Natural killer cell (primary cell): ENCODE measurements at regions not wholly inside any gene's neighbourhood (a gene's known extent, or its start where the extent isn't known, plus 50 kb on each side); places are given as distances from the start of the nearest gene placed in this dataset.

Experiments used
- ATAC-seq, 3 donors: fragments of 150-1000 bp in 2 of 3; fragments of 200-7000 bp in 1 of 3; cut with Tn5 transposase; 1 replicate in 1 of 3; 2 replicates in 2 of 3; pipeline ENCODE4 v1.10.0; 2021; ENCODE audit warnings: mild to moderate bottlenecking in 2 of 3, moderate library complexity in 2 of 3
- DNase-seq, 2 donors: peaks; one replicate each; pipeline versions ENCODE4 v3.0.0 to v3.0.0-alpha.2; 2013 to 2021; ENCODE audit warnings: mixed read lengths in 1 of 2
- H3K27ac ChIP-seq: one replicate; pipeline ENCODE4 v1.5.1; 2013; ENCODE audit warnings: mild to moderate bottlenecking, low read length
- H3K27me3 ChIP-seq: one replicate; pipeline ENCODE4 v1.6.1; 2013; ENCODE audit warnings: low read length; ENCODE audit not compliant: control insufficient read depth, insufficient read depth
- H3K36me3 ChIP-seq: one replicate; pipeline ENCODE4 v1.6.1; 2013; ENCODE audit warnings: low read length; ENCODE audit not compliant: control insufficient read depth, insufficient read depth
- H3K4me1 ChIP-seq: one replicate; pipeline ENCODE4 v1.6.1; 2013; ENCODE audit warnings: low read length; ENCODE audit not compliant: control insufficient read depth, insufficient read depth
- H3K4me3 ChIP-seq: one replicate; pipeline ENCODE4 v1.5.1; 2013; ENCODE audit warnings: low read length
- H3K9me3 ChIP-seq: one replicate; pipeline ENCODE4 v1.6.1; 2013; ENCODE audit warnings: low read length; ENCODE audit not compliant: control insufficient read depth, insufficient read depth
- H3K27ac Mint-ChIP-seq, 2 donors: one replicate each; pipeline ENCODE4 v1.8.0; 2022; ENCODE audit warnings: mild to moderate bottlenecking in 2 of 2, mixed read lengths in 2 of 2, moderate library complexity in 1 of 2
- H3K27me3 Mint-ChIP-seq, 2 donors: one replicate each; pipeline ENCODE4 v1.8.0; 2022; ENCODE audit warnings: low read depth in 2 of 2, mixed read lengths in 2 of 2
- H3K36me3 Mint-ChIP-seq: one replicate; pipeline ENCODE4 v1.8.0; 2022; ENCODE audit warnings: mixed read lengths
- H3K4me1 Mint-ChIP-seq, 2 donors: one replicate each; pipeline ENCODE4 v1.8.0; 2022; ENCODE audit warnings: mixed read lengths in 2 of 2
- H3K4me3 Mint-ChIP-seq: one replicate; pipeline ENCODE4 v1.8.0; 2022; ENCODE audit warnings: mild to moderate bottlenecking, moderate library complexity, mixed read lengths
- H3K9me3 Mint-ChIP-seq, 2 donors: one replicate each; pipeline ENCODE4 v1.8.0; 2022; ENCODE audit warnings: mixed read lengths in 2 of 2
- CTCF ChIP-seq: fragments of 200-600 bp; IDR thresholded peaks from one replicate; pipeline ENCODE4 v1.8.0; 2022; ENCODE audit warnings: antibody characterized with exemption
- WGBS: methylation state at CpG from one replicate; pipeline ENCODE4 v1.1.7; 2013; ENCODE audit warnings: missing lambda C conversion rate; ENCODE audit not compliant: insufficient coverage; 5-methylcytosine and 5-hydroxymethylcytosine counted together
- intact Hi-C: fragments of 100-400 bp; cut with micrococcal nuclease; formaldehyde crosslinking; loops from one replicate; pipeline ENCODE4 v1.14.2; 2022

DNA sequence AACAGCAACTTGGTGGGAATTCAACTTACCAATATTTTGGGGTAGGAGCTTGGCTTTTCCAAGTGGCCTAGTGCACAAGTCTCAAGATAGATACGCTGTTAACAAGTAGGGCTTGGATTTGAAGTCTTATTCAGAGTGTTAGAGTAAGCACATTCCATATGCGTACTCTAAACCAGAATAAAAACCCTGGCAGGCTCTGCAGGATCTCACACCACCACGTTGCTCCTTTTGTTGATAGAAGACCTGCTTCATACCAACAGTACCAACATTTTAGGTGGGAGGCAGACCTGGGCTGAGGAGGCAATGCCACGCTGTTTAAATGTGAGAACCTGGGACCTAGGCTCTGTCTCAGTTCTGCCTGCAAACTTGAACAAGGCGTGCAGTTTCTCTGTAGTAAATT lies 214.0 kb downstream of the RNF144A start:
- Histone ChIP-seq H3K4me1 (no peaks in the 10 kb centered on the region), H3K36me3 (no peaks in the 10 kb centered on the region), H3K27me3 (no peaks in the 10 kb centered on the region), H3K9me3 (no peaks in the 10 kb centered on the region), H3K27ac (no peak overlapping the region), H3K4me3 (no peak overlapping the region)
- intact Hi-C loops: no loop called here
- WGBS: 85% methylated on average over 5 of the region's 5 CpGs
- no peak for DNase-seq
- H3K27me3 Mint-ChIP-seq: peaks cover 0 to 3% of the 10 kb centered on the region in 2 donors
- no peak overlapping the region for H3K4me3 Mint-ChIP-seq
- no peak for TF ChIP-seq CTCF
- peaks cover 0 to 10% of the 10 kb centered on the region in 2 donors for H3K4me1 Mint-ChIP-seq
- no peak overlapping the region for H3K27ac Mint-ChIP-seq
- no peak for ATAC-seq
- no peaks in the 10 kb centered on the region for H3K36me3 Mint-ChIP-seq
- H3K9me3 Mint-ChIP-seq: no peaks in the 10 kb centered on the region

DNA sequence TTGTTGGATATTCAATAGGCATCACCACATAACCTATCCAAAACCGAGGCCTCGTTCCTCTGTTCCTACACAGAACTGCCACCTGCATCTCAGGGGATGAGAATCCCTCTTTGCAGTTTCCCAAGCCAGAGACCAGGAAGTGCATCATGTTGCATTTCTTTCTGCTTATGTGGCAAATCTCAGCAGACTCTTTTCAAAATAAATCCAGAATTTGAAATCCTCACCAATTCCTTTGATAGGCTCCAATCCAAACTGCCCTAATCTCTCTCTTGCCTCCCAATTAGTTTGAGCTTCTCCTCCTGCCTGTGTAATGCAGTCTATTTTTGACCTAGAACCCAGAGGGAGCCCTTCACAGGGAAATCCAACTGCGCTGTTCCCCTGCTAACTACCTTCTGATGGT lies 215.5 kb downstream of the RNF144A start:
- no peak for TF ChIP-seq CTCF
- Histone ChIP-seq H3K4me1 (no peaks in the 10 kb centered on the region), H3K9me3 (no peaks in the 10 kb centered on the region), H3K27ac (no peak overlapping the region), H3K4me3 (no peak overlapping the region), H3K27me3 (no peaks in the 10 kb centered on the region), H3K36me3 (no peaks in the 10 kb centered on the region)
- H3K27ac Mint-ChIP-seq: no peak overlapping the region
- H3K36me3 Mint-ChIP-seq: no peaks in the 10 kb centered on the region
- 94% methylated on average over 3 of the region's 3 CpGs for WGBS
- intact Hi-C loops: no loop called here
- H3K27me3 Mint-ChIP-seq: peaks cover 0 to 3% of the 10 kb centered on the region in 2 donors
- no peak overlapping the region for H3K4me3 Mint-ChIP-seq
- ATAC-seq (no peak), DNase-seq (no peak)
- peaks cover 0 to 10% of the 10 kb centered on the region in 2 donors for H3K4me1 Mint-ChIP-seq
- no peaks in the 10 kb centered on the region for H3K9me3 Mint-ChIP-seq

DNA sequence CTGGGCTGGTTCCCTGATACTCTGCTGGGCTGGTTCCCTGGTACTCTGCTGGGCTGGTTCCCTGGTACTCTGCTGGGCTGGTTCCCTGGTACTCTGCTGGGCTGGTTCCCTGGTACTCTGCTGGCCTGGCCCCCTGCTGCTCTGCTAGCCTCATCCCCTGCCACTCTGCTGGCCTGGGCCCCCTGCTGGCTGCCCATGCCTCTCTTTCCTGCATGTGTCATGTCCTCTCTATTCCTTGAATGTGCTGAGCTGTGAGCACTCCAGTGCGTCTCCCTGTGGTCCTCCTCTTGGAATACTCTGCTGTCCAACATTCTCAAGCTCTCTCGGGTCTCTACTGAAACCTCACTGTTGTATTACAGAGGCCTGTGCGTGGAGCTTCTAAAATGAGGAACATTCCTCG lies 216.3 kb downstream of the RNF144A start:
- H3K27ac ChIP-seq: no peak overlapping the region
- Mint-ChIP-seq H3K27ac (no peak overlapping the region), H3K9me3 (no peaks in the 10 kb centered on the region), H3K4me1 (peaks cover 0 to 6% of the 10 kb centered on the region in 2 donors), H3K27me3 (peaks cover 0 to under 1% of the 10 kb centered on the region in 2 donors), H3K4me3 (no peak overlapping the region), H3K36me3 (no peaks in the 10 kb centered on the region)
- no peaks in the 10 kb centered on the region for H3K27me3 ChIP-seq
- H3K4me1 ChIP-seq: no peaks in the 10 kb centered on the region
- no peak for DNase-seq
- no peak overlapping the region for H3K4me3 ChIP-seq
- intact Hi-C loops: no loop called here
- no peaks in the 10 kb centered on the region for H3K9me3 ChIP-seq
- TF ChIP-seq CTCF: no peak
- no peaks in the 10 kb centered on the region for H3K36me3 ChIP-seq
- ATAC-seq: no peak
- 92% methylated on average over 4 of the region's 4 CpGs for WGBS

- Histone ChIP-seq H3K4me1 (no peaks in the 10 kb centered on the region), H3K36me3 (no peaks in the 10 kb centered on the region), H3K27ac (no peak overlapping the region), H3K27me3 (no peaks in the 10 kb centered on the region), H3K9me3 (no peaks in the 10 kb centered on the region), H3K4me3 (no peak overlapping the region)
- ATAC-seq (no peak), DNase-seq (no peak)
- peaks cover 7 to 17% of the 10 kb centered on the region in 2 donors for H3K27me3 Mint-ChIP-seq
- H3K9me3 Mint-ChIP-seq: no peaks in the 10 kb centered on the region
- no peak for TF ChIP-seq CTCF
- intact Hi-C loops: no loop called here
- H3K27ac Mint-ChIP-seq: no peak overlapping the region
- no peaks in the 10 kb centered on the region for H3K36me3 Mint-ChIP-seq
- peaks cover 8 to 11% of the 10 kb centered on the region in 2 donors for H3K4me1 Mint-ChIP-seq
- WGBS: 62% methylated on average over 1 of the region's 1 CpG
- H3K4me3 Mint-ChIP-seq: no peak overlapping the region
Observed at GRCh38 chr2:7140306-7140705, 223.1 kb downstream of the RNF144A start.
